ENCODE measurements at regions not wholly inside any gene's neighbourhood (a gene's known extent, or its start where the extent isn't known, plus 50 kb on each side); places are given as distances from the start of the nearest gene placed in this dataset.

DNA sequence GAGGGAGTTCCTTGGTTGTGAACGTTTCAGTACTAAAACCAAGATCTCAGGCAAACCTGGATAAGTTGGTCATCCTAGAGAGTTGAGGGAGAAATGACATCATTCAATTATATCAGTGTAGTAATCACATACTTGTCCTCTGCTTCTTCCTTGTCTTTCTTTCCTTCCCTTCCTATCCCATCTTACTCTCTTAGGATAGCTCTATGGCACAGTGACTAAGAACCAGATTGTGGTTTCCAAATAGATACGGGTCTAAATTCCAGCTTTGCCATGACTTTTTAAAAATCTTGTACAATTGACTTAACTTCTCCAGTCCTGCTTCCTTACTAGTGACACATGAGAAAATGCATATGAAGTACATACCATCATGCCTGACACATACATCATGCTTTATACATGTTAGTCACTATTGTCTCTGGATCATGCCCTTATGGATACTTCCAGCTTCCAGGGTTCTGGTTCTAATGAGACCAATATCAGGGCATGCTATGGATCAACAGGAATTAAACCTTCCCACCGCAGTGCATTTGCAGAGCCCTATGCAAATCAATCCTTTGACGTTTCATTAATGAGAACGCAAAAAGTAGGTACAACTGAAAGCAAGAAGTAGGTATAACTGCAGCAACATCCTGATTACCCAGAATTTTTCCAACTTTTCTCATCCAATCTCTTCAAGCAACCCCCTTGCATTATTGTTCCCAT lies 168.0 kb upstream of the KLF7 start:
- H3K27ac ChIP-seq: peak overlapping the region; percentile 66 to 82
- DNase-seq (ENCODE audit: low spot score) (no peak), ATAC-seq (ENCODE audit: insufficient number of reproducible peaks, low FRiP score, low read depth) (no peak)
- H3K4me3 ChIP-seq: peak overlapping the region; percentile 66
- H3K4me1 ChIP-seq (ENCODE audit: control insufficient read depth in 1 of 2, low read depth in 2 of 2): peaks cover 12 to 20% of the 10 kb centered on the region in 2 donors
- no peaks in the 10 kb centered on the region for H3K27me3 ChIP-seq (replicated peaks; ENCODE audit: insufficient read depth)
- TF ChIP-seq, protein P1, sequence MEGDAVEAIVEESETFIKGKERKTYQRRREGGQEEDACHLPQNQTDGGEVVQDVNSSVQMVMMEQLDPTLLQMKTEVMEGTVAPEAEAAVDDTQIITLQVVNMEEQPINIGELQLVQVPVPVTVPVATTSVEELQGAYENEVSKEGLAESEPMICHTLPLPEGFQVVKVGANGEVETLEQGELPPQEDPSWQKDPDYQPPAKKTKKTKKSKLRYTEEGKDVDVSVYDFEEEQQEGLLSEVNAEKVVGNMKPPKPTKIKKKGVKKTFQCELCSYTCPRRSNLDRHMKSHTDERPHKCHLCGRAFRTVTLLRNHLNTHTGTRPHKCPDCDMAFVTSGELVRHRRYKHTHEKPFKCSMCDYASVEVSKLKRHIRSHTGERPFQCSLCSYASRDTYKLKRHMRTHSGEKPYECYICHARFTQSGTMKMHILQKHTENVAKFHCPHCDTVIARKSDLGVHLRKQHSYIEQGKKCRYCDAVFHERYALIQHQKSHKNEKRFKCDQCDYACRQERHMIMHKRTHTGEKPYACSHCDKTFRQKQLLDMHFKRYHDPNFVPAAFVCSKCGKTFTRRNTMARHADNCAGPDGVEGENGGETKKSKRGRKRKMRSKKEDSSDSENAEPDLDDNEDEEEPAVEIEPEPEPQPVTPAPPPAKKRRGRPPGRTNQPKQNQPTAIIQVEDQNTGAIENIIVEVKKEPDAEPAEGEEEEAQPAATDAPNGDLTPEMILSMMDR (IDR thresholded peaks at IDR 0.05): no peak
- no peaks in the 10 kb centered on the region for H3K36me3 ChIP-seq
- H3K9me3 ChIP-seq: no peaks in the 10 kb centered on the region

DNA sequence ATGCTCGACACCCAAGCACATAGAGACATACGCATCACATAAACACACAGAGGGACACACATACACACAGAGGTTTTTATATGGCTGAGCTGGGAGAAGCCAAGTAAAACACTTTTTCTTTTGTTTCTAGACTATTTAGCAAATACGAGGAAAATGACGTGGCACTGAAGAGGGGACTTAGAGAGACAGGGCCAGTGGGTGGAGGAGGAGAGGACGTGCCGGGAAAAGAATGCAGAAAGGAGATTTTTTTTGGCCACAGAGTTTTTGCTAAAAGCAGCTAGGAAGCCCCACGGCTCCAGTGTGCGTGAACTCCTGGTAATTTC lies 168.5 kb upstream of the KLF7 start:
- Histone ChIP-seq H3K4me3 (peak overlapping the region; percentile 66), H3K36me3 (no peaks in the 10 kb centered on the region), H3K4me1 (ENCODE audit: control insufficient read depth in 1 of 2, low read depth in 2 of 2) (peaks cover 12 to 20% of the 10 kb centered on the region in 2 donors), H3K27me3 (replicated peaks; ENCODE audit: insufficient read depth) (no peaks in the 10 kb centered on the region), H3K9me3 (no peaks in the 10 kb centered on the region), H3K27ac (peak overlapping the region; percentile 66 to 82)
- ATAC-seq (ENCODE audit: insufficient number of reproducible peaks, low FRiP score, low read depth) (no peak), DNase-seq (ENCODE audit: low spot score) (peak; percentile 6)
- TF ChIP-seq, protein P1 (IDR thresholded peaks at IDR 0.05): no peak

DNA sequence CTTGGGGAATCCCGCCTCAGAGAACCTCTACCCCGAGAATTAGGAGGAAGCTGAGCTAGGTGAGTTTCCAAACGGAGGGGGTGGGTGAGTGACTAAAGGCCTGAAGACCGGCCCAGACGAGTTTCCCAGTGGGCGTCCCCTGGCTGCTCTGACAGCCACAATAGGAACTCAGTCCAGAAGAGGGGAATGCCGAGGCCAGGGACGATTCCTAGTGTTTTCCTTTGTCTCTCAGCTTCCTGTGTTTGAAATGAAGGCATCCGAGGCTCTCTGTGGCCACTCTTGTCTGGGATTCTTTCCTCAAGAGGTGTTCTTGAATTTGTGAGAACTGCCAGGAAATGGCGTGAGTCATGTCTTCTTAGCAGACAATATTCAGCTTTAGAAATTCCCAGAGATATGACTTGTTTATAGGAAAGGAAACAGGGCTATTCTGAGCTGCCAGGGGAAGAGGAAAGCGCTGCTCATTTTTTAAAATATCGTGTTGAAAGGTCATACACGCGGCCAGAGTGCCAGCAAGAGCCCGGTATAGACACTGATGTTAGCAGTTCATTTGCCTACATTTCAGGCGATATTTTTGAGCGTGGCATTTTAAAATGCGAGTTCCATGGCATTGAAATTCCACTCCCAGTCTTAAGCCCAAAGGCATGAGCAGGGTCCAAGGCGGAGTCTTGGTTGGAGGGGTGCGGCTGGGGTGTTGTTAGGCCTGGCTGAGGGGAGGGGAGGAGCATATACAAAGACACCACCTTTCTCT lies 169.1 kb upstream of the KLF7 start:
- Histone ChIP-seq H3K4me1 (ENCODE audit: control insufficient read depth in 1 of 2, low read depth in 2 of 2) (peaks cover 12 to 20% of the 10 kb centered on the region in 2 donors), H3K36me3 (no peaks in the 10 kb centered on the region), H3K27me3 (replicated peaks; ENCODE audit: insufficient read depth) (no peaks in the 10 kb centered on the region), H3K9me3 (no peaks in the 10 kb centered on the region), H3K27ac (peak overlapping the region; percentile 66 to 82), H3K4me3 (peak overlapping the region; percentile 66)
- DNase-seq (ENCODE audit: low spot score) (peak; percentile 80), ATAC-seq (ENCODE audit: insufficient number of reproducible peaks, low FRiP score, low read depth) (peak; percentile 74)
- TF ChIP-seq, protein P1 (IDR thresholded peaks at IDR 0.05): no peak

DNA sequence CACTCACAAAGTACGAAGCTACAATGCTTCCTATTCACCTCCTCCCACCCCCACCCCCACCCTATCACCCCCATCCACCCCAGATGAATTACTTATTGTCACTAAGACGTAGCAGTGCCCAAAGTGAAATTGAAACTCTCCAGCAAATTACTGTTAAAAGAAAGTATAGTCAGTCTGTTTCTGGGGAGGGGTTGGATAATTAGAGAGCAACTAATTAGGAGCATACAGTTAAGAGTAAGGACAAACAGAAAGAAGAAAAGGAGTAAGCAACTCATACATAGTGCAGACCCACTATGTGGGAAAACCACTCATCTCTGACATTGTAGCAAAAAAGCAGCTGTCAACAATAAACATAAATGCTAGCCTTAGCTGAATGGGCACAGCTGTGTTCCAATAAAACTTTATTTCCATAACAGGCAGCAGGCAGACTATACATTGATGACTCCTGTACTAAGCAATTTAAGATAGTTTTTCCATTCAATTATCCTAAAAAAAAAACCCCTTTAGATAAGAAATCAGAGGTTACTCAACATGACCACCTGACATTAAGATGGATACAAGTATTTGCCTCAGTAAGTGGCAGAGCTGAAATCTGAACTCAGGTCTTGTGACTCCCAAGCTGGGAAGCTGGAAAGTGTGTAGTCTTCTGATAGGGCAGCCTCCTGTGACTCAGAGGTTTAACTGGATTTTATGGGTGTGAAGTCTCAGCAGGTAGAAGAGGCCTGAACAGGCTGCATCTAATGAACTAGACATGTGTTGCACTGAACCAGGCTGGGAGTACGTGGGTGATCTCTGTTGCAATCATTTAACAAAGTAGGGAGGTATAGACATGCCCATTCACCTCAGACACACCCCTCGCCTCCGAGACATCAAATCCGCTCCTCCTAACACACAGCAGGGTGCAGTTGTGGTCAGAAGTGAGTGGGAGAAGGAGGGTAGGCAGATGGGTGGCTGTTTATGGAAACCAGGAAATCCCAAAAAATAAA lies 171.8 kb upstream of the KLF7 start:
- H3K4me3 ChIP-seq: no peak overlapping the region
- H3K36me3 ChIP-seq: no peaks in the 10 kb centered on the region
- TF ChIP-seq, protein P1 (IDR thresholded peaks at IDR 0.05): no peak
- H3K27me3 ChIP-seq (replicated peaks; ENCODE audit: insufficient read depth): no peaks in the 10 kb centered on the region
- H3K27ac ChIP-seq: no peak overlapping the region
- H3K9me3 ChIP-seq: no peaks in the 10 kb centered on the region
- peaks cover 12 to 20% of the 10 kb centered on the region in 2 donors for H3K4me1 ChIP-seq (ENCODE audit: control insufficient read depth in 1 of 2, low read depth in 2 of 2)
- ATAC-seq (ENCODE audit: insufficient number of reproducible peaks, low FRiP score, low read depth) (no peak), DNase-seq (ENCODE audit: low spot score) (no peak)

DNA sequence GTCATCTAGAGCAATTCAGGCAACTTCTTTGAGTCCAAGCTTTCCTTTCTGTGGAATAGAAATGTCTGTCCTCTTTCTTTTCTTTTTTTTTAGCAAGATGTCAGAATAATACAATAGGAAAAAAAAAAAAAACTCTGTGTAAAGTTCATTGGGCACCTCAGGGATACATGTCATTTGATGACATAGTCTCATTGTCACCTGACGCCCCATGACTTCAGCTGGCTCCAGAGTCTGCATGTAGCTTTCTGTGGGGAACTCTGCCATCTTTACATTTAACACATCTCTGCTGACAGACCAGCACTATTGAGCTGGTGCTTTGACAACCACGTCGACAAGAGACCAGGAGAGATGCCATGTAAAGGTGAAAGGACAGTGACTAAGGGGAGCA lies 172.5 kb upstream of the KLF7 start:
- DNase-seq (ENCODE audit: low spot score) (no peak), ATAC-seq (ENCODE audit: insufficient number of reproducible peaks, low FRiP score, low read depth) (no peak)
- H3K9me3 ChIP-seq: no peaks in the 10 kb centered on the region
- H3K4me3 ChIP-seq: no peak overlapping the region
- no peak overlapping the region for H3K27ac ChIP-seq
- TF ChIP-seq, protein P1 (IDR thresholded peaks at IDR 0.05): no peak
- no peaks in the 10 kb centered on the region for H3K27me3 ChIP-seq (replicated peaks; ENCODE audit: insufficient read depth)
- H3K36me3 ChIP-seq: no peaks in the 10 kb centered on the region
- peaks cover 12 to 20% of the 10 kb centered on the region in 2 donors for H3K4me1 ChIP-seq (ENCODE audit: control insufficient read depth in 1 of 2, low read depth in 2 of 2)

Measured in thoracic aorta (tissue), 2 donors.